ENCODE measurements at regions not wholly inside any gene's neighbourhood (a gene's known extent, or its start where the extent isn't known, plus 50 kb on each side); places are given as distances from the start of the nearest gene placed in this dataset.
"Not testable (repeated sequence)": the region's sequence is repeated elsewhere in the genome, so short reads cannot be mapped to it uniquely, and the experiment has no call there.

DNA sequence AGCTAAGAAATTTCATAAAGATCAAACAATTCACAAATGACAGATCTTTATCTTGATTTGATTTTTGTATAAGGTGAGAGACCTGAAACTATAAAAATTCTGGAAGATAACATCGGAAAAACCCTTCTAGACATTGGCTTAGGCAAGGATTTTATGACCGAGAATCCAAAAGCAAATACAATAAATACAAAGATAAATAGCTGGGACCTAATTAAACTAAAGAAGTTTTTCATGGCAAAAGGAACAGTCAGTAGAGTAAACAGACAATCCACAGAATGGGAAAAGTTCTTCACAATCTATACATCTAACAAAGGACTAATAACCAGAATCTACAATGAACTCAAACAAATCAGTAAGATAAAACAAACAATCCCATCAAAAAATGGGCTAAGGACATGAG lies 116.9 kb upstream of the BCHE start:
- TF ChIP-seq, protein P1, sequence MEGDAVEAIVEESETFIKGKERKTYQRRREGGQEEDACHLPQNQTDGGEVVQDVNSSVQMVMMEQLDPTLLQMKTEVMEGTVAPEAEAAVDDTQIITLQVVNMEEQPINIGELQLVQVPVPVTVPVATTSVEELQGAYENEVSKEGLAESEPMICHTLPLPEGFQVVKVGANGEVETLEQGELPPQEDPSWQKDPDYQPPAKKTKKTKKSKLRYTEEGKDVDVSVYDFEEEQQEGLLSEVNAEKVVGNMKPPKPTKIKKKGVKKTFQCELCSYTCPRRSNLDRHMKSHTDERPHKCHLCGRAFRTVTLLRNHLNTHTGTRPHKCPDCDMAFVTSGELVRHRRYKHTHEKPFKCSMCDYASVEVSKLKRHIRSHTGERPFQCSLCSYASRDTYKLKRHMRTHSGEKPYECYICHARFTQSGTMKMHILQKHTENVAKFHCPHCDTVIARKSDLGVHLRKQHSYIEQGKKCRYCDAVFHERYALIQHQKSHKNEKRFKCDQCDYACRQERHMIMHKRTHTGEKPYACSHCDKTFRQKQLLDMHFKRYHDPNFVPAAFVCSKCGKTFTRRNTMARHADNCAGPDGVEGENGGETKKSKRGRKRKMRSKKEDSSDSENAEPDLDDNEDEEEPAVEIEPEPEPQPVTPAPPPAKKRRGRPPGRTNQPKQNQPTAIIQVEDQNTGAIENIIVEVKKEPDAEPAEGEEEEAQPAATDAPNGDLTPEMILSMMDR (conservative IDR thresholded peaks at IDR 0.05; ENCODE audit: low read depth, low read length): no peak
- H3K4me3 ChIP-seq (ENCODE audit: low read length): no peak overlapping the region
- no peak for DNase-seq (ENCODE audit: low read depth)

DNA sequence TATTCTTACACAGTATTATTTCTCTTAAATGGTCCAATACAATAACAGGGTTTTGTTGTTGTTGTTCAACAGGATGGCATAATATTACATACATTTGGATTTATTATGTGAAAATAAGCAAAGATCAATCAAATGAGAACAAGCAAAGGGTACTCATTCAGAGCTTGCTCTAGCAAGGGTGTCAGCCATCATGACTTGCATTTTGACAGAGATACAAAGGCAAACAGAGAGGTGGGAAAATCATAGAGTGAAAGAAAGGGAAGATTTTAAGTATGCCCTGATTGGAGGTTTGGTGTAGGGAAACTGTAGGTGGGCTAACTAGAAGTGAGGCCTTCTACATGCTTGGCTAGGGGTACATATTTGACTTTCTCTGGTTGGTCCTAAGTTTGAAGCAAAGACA lies 109.1 kb upstream of the BCHE start:
- no peak for DNase-seq (ENCODE audit: low read depth)
- TF ChIP-seq, protein P1 (conservative IDR thresholded peaks at IDR 0.05; ENCODE audit: low read depth, low read length): no peak
- no peak overlapping the region for H3K4me3 ChIP-seq (ENCODE audit: low read length)

DNA sequence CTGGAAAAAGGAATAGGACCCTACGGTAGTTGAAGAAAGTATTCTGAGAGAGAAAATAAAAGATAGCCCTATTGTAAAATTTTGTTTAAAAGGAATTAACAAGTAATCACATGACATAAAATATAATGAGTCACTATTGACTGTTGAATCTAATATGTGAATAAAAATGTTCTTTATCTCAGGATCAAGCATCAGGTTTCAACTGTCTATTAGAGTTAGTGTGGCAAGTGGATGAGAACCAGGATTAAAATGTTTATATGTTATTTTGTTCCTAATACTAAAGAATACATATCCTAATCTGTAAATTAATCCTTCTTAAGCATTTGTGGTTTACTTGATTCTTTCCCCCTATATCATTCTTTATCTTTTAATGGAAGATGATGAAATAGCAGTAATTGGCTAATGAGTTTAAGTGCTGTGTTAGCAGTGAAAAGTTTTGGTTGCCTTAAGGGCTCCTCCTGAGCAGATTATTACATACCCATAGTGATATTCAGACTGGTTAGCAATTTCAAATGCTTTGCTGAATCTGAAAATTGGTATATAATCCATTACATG lies 101.8 kb upstream of the BCHE start:
- TF ChIP-seq, protein P1 (conservative IDR thresholded peaks at IDR 0.05; ENCODE audit: low read depth, low read length): no peak
- DNase-seq (ENCODE audit: low read depth): peak; percentile 55
- no peak overlapping the region for H3K4me3 ChIP-seq (ENCODE audit: low read length)

DNA sequence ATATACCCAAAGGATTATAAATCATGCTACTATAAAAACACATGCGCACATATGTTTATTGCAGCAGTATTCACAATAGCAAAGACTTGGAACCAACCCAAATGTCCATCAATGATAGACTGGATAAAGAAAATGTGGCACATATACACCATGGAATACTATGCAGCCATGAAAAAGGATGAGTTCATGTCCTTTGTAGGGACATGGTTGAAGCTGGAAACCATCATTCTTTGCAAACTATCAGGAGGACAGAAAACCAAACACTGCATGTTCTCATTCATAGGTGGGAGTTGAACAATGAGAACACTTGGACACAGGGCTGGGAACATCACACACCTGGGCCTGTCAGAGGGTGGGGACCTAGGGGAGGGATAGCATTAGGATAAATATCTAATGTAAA lies 98.9 kb upstream of the BCHE start:
- not testable (repeated sequence) for DNase-seq (ENCODE audit: low read depth); H3K4me3 ChIP-seq (ENCODE audit: low read length)

DNA sequence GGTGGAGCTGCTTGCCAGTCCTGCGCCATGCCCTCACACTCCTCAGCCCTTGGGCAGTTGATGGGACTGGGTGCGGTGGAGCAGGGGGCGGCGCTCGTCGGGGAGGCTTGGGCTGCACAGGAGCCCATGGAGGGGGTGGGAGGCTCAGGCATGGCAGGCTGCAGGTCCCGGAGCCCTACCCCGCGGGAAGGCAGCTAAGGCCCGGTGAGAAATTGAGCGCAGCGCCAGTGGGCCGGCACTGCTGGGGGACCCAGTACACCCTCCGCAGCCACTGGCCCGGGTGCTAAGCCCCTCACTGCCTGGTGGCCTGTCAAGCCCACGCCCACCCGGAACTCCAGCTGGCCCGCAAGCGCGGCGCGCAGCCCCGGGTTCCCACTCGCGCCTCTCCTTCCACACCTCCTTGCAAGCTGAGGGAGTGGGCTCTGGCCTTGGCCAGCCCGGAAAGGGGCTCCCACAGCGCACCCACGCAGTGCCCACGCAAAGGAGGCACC lies 87.1 kb upstream of the BCHE start:
- H3K4me3 ChIP-seq (ENCODE audit: low read length); DNase-seq (ENCODE audit: low read depth): not testable (repeated sequence)

DNA sequence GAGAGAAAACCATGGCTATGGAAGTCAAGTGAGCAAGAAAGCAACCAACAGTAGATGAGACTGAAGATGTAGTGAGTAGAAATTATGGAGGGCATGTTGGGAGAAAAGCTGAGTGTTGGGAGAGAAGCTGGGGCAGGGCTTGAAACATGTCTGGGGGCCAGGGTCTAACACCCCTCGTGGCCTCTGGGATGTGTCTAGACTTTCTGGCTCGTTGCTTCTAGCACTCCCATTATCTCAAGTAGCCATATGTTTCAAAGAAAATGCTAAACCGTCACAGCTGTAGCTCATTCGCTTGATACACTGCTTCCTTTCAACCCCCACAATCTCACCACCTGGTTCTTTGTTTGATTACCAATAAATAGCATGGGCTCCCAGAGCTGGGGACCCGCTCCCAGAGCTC lies 83.8 kb upstream of the BCHE start:
- DNase-seq (ENCODE audit: low read depth): no peak
- TF ChIP-seq, protein P1 (conservative IDR thresholded peaks at IDR 0.05; ENCODE audit: low read depth, low read length): no peak
- no peak overlapping the region for H3K4me3 ChIP-seq (ENCODE audit: low read length)

DNA sequence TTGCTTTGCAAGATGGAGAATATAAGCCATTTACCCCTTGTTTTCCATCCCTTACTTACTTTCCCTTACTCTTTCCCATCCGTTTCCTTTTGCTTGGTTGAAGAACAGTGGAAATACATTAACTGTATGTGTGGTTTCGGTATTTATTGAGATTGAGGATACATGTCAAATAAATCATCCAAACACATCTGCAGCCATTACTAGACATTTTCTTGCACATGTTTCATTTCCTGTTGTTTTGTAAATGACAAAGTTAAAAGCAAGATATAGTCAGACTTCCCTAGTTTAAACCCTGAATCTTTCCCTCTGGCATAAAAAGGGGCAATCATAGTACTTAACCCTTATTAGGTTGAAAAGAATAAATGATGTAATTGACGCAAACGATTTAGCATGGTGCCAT lies 82.1 kb upstream of the BCHE start:
- DNase-seq (ENCODE audit: low read depth): no peak
- H3K4me3 ChIP-seq (ENCODE audit: low read length): no peak overlapping the region
- TF ChIP-seq, protein P1 (conservative IDR thresholded peaks at IDR 0.05; ENCODE audit: low read depth, low read length): no peak

DNA sequence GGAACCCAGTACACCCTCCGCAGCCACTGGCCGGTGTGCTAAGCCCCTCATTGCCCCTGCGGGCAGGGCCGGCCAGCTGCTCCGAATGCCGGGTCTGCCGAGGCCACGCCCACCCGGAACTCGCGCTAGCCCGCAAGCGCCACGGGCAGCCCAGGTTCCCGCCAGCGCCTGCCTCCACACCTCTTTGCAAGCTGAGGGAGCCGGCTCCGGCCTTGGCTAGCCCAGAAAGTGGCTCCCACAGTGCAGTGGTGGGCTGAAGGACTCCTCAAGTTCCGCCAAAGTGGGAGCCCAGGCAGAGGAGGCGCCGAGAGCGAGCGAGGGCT lies 81.4 kb upstream of the BCHE start:
- TF ChIP-seq, protein P1 (conservative IDR thresholded peaks at IDR 0.05; ENCODE audit: low read depth, low read length): no peak
- H3K4me3 ChIP-seq (ENCODE audit: low read length): no peak overlapping the region
- no peak for DNase-seq (ENCODE audit: low read depth)

DNA sequence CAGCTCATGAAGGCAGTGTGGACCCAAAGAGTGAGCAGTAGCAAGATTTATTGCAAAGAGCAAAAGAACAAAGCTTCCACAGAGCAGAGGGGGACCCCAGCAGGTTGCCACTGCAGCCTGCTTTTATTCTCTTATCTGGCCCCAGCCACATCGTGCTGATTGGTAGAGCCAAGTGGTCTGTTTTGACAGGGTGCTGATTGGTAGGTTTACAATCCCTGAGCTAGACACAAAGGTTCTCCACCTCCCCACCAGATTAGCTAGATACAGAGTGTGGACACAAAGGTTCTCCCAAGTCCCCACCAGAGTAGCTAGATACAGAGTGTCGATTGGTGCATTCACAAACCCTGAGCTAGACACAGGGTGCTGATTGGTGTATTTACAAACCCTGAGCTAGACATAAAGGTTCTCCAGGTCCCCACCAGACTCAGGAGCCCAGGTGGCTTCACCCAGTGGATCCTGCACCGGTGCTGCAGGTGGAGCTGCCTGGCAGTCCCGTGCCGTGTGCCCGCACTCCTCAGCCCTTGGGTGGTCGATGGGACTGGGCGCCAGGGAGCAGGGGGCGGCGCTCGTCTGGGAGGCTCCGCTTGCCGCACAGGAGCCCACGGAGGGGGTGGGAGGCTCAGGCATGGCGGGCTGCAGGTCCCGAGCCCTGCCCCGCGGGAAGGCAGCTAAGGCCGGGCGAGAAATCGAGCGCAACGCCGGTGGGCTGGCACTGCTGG lies 80.9 kb upstream of the BCHE start:
- not testable (repeated sequence) for H3K4me3 ChIP-seq (ENCODE audit: low read length); DNase-seq (ENCODE audit: low read depth)

DNA sequence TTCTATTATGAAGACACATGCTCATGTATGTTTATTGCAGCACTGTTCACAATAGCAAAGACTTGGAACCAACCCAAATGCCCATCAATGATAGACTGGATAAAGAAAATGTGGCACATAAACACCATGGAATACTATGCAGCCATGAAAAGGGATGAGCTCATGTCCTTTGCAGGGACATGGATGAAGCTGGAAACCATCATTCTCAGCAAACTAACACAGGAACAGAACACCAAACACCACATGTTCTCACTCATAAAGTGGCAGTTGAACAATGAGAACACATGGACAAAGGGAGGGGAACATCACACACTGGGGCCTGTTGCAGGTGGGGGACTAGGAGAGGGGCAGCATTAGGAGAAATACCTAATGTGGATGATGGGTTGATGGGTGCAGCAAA lies 77.9 kb upstream of the BCHE start:
- not testable (repeated sequence) for DNase-seq (ENCODE audit: low read depth); H3K4me3 ChIP-seq (ENCODE audit: low read length)
